Neural crest cell (in vitro differentiated cells): ENCODE measurements at regions not wholly inside any gene's neighbourhood (a gene's known extent, or its start where the extent isn't known, plus 50 kb on each side); places are given as distances from the start of the nearest gene placed in this dataset.

Experiments used
- DNase-seq: peaks from one replicate; pipeline ENCODE4 v3.0.0; 2021; ENCODE audit warnings: low read depth, mixed read lengths, low spot score
- H3K27ac Mint-ChIP-seq: one replicate; pipeline ENCODE4 v1.8.0; 2021; ENCODE audit warnings: mild to moderate bottlenecking, mixed read lengths; ENCODE audit not compliant: unreplicated experiment
- H3K27me3 Mint-ChIP-seq: 2 replicates; pipeline ENCODE4 v1.8.0; 2021; ENCODE audit warnings: low read depth, mild to moderate bottlenecking, mixed read lengths
- H3K36me3 Mint-ChIP-seq: 2 replicates; pipeline ENCODE4 v1.8.0; 2021; ENCODE audit warnings: low read depth, mild to moderate bottlenecking, mixed read lengths
- H3K4me1 Mint-ChIP-seq: 2 replicates; pipeline ENCODE4 v1.8.0; 2021; ENCODE audit warnings: mixed read lengths
- H3K4me3 Mint-ChIP-seq: one replicate; pipeline ENCODE4 v1.8.0; 2021; ENCODE audit warnings: mild to moderate bottlenecking, mixed read lengths
- H3K9me3 Mint-ChIP-seq: 2 replicates; pipeline ENCODE4 v1.8.0; 2021; ENCODE audit warnings: mixed read lengths
- CTCF ChIP-seq: fragments of 200-600 bp; sonication (generic); conservative IDR thresholded peaks from 2 replicates; pipeline ENCODE4 v1.5.0; 2021; ENCODE audit warnings: antibody characterized with exemption, mild to moderate bottlenecking

GRCh38 chr5:97412959-97413358, 229.9 kb upstream of the RIOK2 start:
- TF ChIP-seq CTCF: no peak
- Mint-ChIP-seq H3K4me3 (no peak overlapping the region), H3K9me3 (no peaks in the 10 kb centered on the region), H3K4me1 (peaks cover 9% of the 10 kb centered on the region), H3K27me3 (no peaks in the 10 kb centered on the region), H3K27ac (no peak overlapping the region), H3K36me3 (no peaks in the 10 kb centered on the region)
- no peak for DNase-seq

- H3K4me3 Mint-ChIP-seq: no peak overlapping the region
- no peaks in the 10 kb centered on the region for H3K9me3 Mint-ChIP-seq
- DNase-seq: no peak
- peaks cover 22% of the 10 kb centered on the region for H3K4me1 Mint-ChIP-seq
- no peak overlapping the region for H3K27ac Mint-ChIP-seq
- no peaks in the 10 kb centered on the region for H3K27me3 Mint-ChIP-seq
- no peak for TF ChIP-seq CTCF
- no peaks in the 10 kb centered on the region for H3K36me3 Mint-ChIP-seq
These were observed 234.9 kb upstream of the RIOK2 start for GRCh38 chr5:97417986-97418385.

- H3K4me1 Mint-ChIP-seq: peaks cover 21% of the 10 kb centered on the region
- no peaks in the 10 kb centered on the region for H3K9me3 Mint-ChIP-seq
- H3K4me3 Mint-ChIP-seq: no peak overlapping the region
- no peaks in the 10 kb centered on the region for H3K27me3 Mint-ChIP-seq
- no peak for DNase-seq
- no peaks in the 10 kb centered on the region for H3K36me3 Mint-ChIP-seq
- TF ChIP-seq CTCF: no peak
- no peak overlapping the region for H3K27ac Mint-ChIP-seq
These were observed 235.4 kb upstream of the RIOK2 start for GRCh38 chr5:97418462-97418861.

- DNase-seq: no peak
- Mint-ChIP-seq H3K27me3 (no peaks in the 10 kb centered on the region), H3K9me3 (no peaks in the 10 kb centered on the region), H3K4me1 (peaks cover 16% of the 10 kb centered on the region), H3K27ac (no peak overlapping the region), H3K36me3 (no peaks in the 10 kb centered on the region), H3K4me3 (no peak overlapping the region)
- TF ChIP-seq CTCF: no peak
These were observed 237.6 kb upstream of the RIOK2 start for GRCh38 chr5:97420646-97421045.

DNA sequence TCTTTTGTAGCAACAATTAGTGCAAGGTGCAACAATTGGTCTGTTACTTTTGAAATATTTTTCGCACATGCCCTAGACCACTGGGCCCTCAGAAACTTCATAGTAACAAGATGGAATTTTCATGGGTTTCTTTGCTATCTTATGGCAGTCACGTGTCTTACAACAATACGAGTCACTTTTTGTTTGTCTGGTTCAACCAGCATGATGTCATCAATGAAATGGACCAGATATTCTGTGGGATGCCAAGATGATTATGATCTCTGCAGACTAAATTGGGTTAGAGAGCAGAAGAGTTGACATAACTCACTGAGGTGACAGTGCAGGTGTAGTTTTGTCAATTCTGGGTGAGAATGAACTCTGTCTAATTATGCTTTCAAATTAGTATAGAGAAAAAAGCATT, 239.6 kb upstream of the RIOK2 start:
- H3K27ac Mint-ChIP-seq: no peak overlapping the region
- H3K9me3 Mint-ChIP-seq: no peaks in the 10 kb centered on the region
- peaks cover 16% of the 10 kb centered on the region for H3K4me1 Mint-ChIP-seq
- no peak overlapping the region for H3K4me3 Mint-ChIP-seq
- DNase-seq: no peak
- no peaks in the 10 kb centered on the region for H3K36me3 Mint-ChIP-seq
- no peaks in the 10 kb centered on the region for H3K27me3 Mint-ChIP-seq
- TF ChIP-seq CTCF: no peak

DNA sequence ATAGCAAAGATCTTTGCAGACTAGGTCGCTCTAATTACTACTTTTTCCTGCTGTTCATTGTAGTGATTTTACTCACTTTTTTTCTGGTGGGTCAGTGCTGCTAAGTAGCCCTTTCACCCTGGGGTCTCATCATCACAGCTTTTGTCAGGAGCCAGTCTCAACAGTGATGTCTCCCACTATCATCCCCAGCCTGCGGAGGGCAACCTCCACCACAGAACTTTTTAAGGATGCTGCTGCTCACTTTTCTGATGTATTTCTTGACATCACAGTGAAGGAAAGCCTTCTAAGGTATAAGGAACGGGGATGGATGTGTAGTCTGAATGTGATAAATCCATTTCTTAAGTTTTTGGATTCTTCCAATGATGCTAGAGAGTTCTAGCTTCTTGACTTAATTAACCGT, 242.5 kb upstream of the RIOK2 start:
- Mint-ChIP-seq H3K4me1 (peaks cover 6% of the 10 kb centered on the region), H3K9me3 (no peaks in the 10 kb centered on the region), H3K27me3 (no peaks in the 10 kb centered on the region), H3K27ac (no peak overlapping the region), H3K36me3 (no peaks in the 10 kb centered on the region), H3K4me3 (no peak overlapping the region)
- peak; percentile 14 for DNase-seq
- TF ChIP-seq CTCF: peak; percentile 43
